Neutrophil (primary cell): ENCODE measurements at regions not wholly inside any gene's neighbourhood (a gene's known extent, or its start where the extent isn't known, plus 50 kb on each side); places are given as distances from the start of the nearest gene placed in this dataset.
"Not testable (repeated sequence)": the region's sequence is repeated elsewhere in the genome, so short reads cannot be mapped to it uniquely, and the experiment has no call there.

Experiments used
- H3K27ac ChIP-seq: fragments of 200-600 bp; sonication (generic); 2 replicates; pipeline ENCODE4 v1.5.1; 2016; ENCODE audit warnings: mild to moderate bottlenecking, moderate library complexity
- H3K27me3 ChIP-seq: fragments of 200-600 bp; sonication (generic); 2 replicates; pipeline ENCODE4 v1.6.0; 2016; ENCODE audit warnings: mild to moderate bottlenecking
- H3K36me3 ChIP-seq: fragments of 200-600 bp; sonication (generic); 2 replicates; pipeline ENCODE4 v1.5.1; 2017
- H3K4me1 ChIP-seq, 2 experiments: fragments of 200-600 bp in 1 of 2; sonication (generic) in 1 of 2; 1 replicate in 1 of 2; 2 replicates in 1 of 2; pipeline versions ENCODE4 v1.5.1 to v1.6.1; 2013 to 2016; ENCODE audit warnings: low read depth in 1 of 2, low read length in 1 of 2, mild to moderate bottlenecking in 1 of 2, moderate library complexity in 1 of 2; ENCODE audit not compliant: control insufficient read depth in 1 of 2, insufficient read depth in 1 of 2
- H3K4me3 ChIP-seq, 2 experiments: fragments of 200-600 bp in 1 of 2; sonication (generic) in 1 of 2; 1 replicate in 1 of 2; 2 replicates in 1 of 2; pipeline ENCODE4 v1.5.1; 2013 to 2016; ENCODE audit warnings: low read depth in 1 of 2, low read length in 1 of 2, mild to moderate bottlenecking in 1 of 2, moderate library complexity in 1 of 2
- H3K9me3 ChIP-seq: fragments of 200-600 bp; sonication (generic); 2 replicates; pipeline ENCODE4 v1.5.1; 2016
- CTCF ChIP-seq: fragments of 200-600 bp; sonication (generic); IDR thresholded peaks from 2 replicates; pipeline ENCODE4 v1.5.1; 2016; ENCODE audit warnings: antibody characterized with exemption

GRCh38 chr3:26004172-26004571, 214.3 kb downstream of the OXSM start:
- no peak overlapping the region for H3K27ac ChIP-seq
- TF ChIP-seq CTCF = no peak
- H3K4me3 ChIP-seq = no peak overlapping the region
- no peaks in the 10 kb centered on the region for H3K27me3 ChIP-seq
- H3K9me3 ChIP-seq = no peaks in the 10 kb centered on the region
- H3K36me3 ChIP-seq = no peaks in the 10 kb centered on the region
- H3K4me1 ChIP-seq = no peaks in the 10 kb centered on the region

- Histone ChIP-seq H3K9me3 (no peaks in the 10 kb centered on the region), H3K4me3 (no peak overlapping the region), H3K27me3 (no peaks in the 10 kb centered on the region), H3K36me3 (no peaks in the 10 kb centered on the region), H3K27ac (no peak overlapping the region), H3K4me1 (no peaks in the 10 kb centered on the region)
- no peak for TF ChIP-seq CTCF
Measured at GRCh38 chr3:26011276-26011675, 221.4 kb downstream of the OXSM start.

GRCh38 chr3:26012241-26012745, 222.4 kb downstream of the OXSM start:
- no peak for TF ChIP-seq CTCF

GRCh38 chr3:26015752-26016151, 225.9 kb downstream of the OXSM start:
- Histone ChIP-seq H3K4me1 (no peaks in the 10 kb centered on the region), H3K9me3 (no peaks in the 10 kb centered on the region), H3K27me3 (no peaks in the 10 kb centered on the region), H3K4me3 (no peak overlapping the region), H3K27ac (no peak overlapping the region), H3K36me3 (no peaks in the 10 kb centered on the region)
- TF ChIP-seq CTCF = no peak

More at GRCh38 chr3:26012241-26012745, 222.4 kb downstream of the OXSM start:
- Histone ChIP-seq H3K27ac (no peak overlapping the region), H3K36me3 (no peaks in the 10 kb centered on the region), H3K9me3 (no peaks in the 10 kb centered on the region), H3K4me3 (no peak overlapping the region), H3K27me3 (no peaks in the 10 kb centered on the region), H3K4me1 (no peaks in the 10 kb centered on the region)

GRCh38 chr3:26018889-26019288, 229.0 kb downstream of the OXSM start:
- Histone ChIP-seq H3K27ac (no peak overlapping the region), H3K36me3 (no peaks in the 10 kb centered on the region), H3K4me3 (no peak overlapping the region), H3K4me1 (no peaks in the 10 kb centered on the region), H3K9me3 (no peaks in the 10 kb centered on the region), H3K27me3 (no peaks in the 10 kb centered on the region)
- TF ChIP-seq CTCF = no peak

- H3K4me1 ChIP-seq, H3K9me3 ChIP-seq, H3K27ac ChIP-seq, H3K4me3 ChIP-seq, H3K36me3 ChIP-seq, H3K27me3 ChIP-seq: not testable (repeated sequence)
Measured at GRCh38 chr3:26024206-26024605, 234.3 kb downstream of the OXSM start.
